ENCODE measurements at regions not wholly inside any gene's neighbourhood (a gene's known extent, or its start where the extent isn't known, plus 50 kb on each side); places are given as distances from the start of the nearest gene placed in this dataset.

GRCh38 chr12:24414480-24414879 lies 465.0 kb upstream of the SOX5 start:
- no peak for DNase-seq (ENCODE audit: low spot score)

- DNase-seq (ENCODE audit: low spot score), result no peak
These were observed 462.5 kb upstream of the SOX5 start for GRCh38 chr12:24411948-24412347.

DNA sequence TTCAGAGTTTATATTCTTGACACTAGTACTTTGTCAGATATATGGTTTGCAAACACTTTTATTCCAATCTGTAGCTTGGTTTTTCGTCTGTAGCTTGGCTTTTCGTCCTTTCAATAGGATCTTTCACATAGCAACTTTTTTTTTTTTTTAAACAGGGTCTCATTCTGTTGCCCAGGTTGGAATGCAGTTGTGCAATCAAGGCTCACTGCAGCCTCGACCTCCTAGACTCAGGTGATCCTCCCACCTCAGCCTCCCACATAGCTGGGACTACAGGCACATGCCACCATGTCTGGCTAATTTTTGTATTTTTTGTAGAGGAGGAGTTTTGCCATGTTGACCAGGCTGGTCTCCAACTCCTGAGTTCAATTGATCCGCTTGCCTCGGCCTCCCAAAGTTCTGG lies 460.4 kb upstream of the SOX5 start:
- DNase-seq (ENCODE audit: low spot score), result no peak

- DNase-seq (ENCODE audit: low spot score), result no peak
These were observed 458.8 kb upstream of the SOX5 start for GRCh38 chr12:24408305-24408704.

- no peak for DNase-seq (ENCODE audit: low spot score)
These were observed 458.4 kb upstream of the SOX5 start for GRCh38 chr12:24407884-24408283.

- no peak for DNase-seq (ENCODE audit: low spot score)
These were observed 454.8 kb upstream of the SOX5 start for GRCh38 chr12:24404086-24404815.

GRCh38 chr12:24400533-24400932 lies 451.1 kb upstream of the SOX5 start:
- DNase-seq (ENCODE audit: low spot score), result no peak

GRCh38 chr12:24398605-24399004 lies 449.1 kb upstream of the SOX5 start:
- DNase-seq (ENCODE audit: low spot score), result no peak

DNA sequence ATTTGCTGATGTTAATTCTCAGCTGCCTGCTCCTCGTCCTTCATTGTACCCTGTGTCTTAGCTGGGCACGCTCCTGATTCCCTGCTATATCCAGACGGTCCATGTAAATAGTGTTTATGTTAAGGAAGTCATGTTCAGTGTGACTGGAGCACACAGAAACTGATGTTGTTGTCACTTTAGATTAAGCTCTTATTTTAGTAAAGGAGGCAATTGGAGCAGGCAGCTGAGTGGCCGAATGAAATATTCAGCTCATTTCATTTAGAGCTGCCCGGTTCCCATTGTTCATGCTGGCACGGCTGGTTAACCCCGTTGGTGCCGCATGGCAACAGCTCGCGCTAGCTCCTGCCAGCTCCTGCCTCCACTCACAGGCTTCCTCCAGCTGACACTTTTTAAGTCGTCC lies 446.8 kb upstream of the SOX5 start:
- DNase-seq (ENCODE audit: low spot score), result no peak

DNA sequence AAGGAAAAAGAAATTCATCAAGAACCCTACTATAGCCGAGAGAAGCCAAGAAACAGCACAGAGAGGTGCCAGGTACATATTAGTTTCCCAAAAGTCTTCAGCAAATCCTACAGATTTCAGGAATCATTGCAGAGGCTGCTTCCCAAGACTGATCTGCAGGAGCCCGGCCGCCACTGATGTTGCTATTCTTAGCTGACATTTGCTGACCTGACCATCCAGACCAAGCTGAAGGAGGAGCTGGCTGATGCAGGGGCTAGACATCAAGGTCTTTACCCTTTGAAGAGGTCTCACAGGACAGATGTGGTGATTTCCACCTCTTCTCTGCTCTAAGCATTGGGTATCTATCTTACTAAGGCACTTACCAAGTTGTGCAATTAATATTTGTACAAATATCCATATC lies 444.8 kb upstream of the SOX5 start:
- no peak for DNase-seq (ENCODE audit: low spot score)

DNA sequence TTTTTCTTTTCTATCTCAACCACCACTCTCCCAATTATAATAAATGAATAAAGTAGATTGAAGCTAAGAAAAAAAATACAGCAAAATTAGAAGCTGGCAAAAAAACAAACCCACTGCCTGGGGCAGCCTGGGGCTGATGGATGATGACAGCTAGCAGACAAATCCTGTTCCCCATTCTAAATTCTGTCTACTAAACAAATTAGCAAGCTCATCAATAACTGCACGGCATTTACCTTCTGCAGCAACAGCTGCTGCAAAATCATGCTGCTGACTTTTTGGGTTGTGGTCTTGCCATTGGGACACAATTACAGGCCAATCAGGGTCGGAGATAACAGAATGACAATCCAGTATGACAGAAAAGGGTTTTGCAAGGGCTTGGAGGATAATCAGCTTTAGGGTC lies 443.6 kb upstream of the SOX5 start:
- no peak for DNase-seq (ENCODE audit: low spot score)

DNA sequence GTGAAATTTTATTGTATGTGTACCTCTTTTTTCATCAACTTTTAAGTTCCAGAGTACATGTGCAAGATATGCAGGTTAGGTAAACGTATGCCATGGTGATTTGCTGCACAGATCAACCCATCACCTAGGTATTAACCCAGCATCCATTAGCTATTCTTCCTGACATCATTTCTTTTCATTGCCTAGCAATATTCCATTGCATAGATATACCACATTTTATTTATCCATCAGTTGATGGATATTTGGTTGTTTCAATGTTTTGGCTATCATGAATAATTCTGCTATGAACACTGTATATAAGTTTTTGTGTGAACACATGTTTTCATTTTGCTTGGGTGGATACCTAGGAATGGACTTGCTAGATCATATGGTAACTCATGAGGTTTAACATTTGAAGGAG lies 439.9 kb upstream of the SOX5 start:
- DNase-seq (ENCODE audit: low spot score), result no peak

- no peak for DNase-seq (ENCODE audit: low spot score)
These were observed 437.9 kb upstream of the SOX5 start for GRCh38 chr12:24387381-24387780.

GRCh38 chr12:24386836-24387235 lies 437.4 kb upstream of the SOX5 start:
- no peak for DNase-seq (ENCODE audit: low spot score)

DNA sequence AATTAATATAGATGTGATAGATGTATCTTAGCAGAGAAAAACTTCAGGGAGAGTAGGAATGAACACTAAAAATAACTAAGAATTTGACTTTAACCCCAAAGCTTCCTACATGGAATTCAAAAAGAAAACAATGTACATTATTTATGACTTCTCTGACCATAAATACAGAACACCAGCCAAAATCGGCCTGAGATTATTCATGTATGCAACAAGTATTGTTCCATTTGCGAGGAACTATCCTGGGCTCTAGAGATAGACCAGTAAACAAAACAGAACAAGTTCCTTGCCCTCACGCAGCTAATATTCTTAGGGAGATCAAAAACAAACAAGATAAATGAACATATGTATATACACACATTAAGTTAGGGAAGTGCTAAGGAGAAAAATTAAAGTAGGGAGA lies 432.3 kb upstream of the SOX5 start:
- no peak for DNase-seq (ENCODE audit: low spot score)

- no peak for DNase-seq (ENCODE audit: low spot score)
These were observed 430.5 kb upstream of the SOX5 start for GRCh38 chr12:24379861-24380521.

DNA sequence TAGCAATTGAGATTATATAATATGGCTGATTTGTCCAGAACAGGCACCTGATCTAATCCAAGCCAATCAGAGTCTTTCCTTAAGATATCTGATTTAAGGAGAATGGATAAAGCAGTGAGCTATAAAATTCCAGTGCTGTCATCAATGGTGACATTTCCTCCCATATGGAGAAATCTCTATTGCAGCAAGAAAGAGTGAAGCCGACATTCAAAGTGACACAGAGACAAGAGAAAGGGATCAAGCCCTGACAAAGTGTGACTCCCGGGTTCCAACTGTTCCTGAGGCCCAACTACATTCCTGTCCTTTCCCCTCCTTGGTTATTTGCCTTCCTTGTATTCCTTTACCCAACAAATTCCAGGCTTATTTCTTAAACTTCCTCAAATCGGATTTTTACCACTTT lies 430.0 kb upstream of the SOX5 start:
- DNase-seq (ENCODE audit: low spot score), result no peak

DNA sequence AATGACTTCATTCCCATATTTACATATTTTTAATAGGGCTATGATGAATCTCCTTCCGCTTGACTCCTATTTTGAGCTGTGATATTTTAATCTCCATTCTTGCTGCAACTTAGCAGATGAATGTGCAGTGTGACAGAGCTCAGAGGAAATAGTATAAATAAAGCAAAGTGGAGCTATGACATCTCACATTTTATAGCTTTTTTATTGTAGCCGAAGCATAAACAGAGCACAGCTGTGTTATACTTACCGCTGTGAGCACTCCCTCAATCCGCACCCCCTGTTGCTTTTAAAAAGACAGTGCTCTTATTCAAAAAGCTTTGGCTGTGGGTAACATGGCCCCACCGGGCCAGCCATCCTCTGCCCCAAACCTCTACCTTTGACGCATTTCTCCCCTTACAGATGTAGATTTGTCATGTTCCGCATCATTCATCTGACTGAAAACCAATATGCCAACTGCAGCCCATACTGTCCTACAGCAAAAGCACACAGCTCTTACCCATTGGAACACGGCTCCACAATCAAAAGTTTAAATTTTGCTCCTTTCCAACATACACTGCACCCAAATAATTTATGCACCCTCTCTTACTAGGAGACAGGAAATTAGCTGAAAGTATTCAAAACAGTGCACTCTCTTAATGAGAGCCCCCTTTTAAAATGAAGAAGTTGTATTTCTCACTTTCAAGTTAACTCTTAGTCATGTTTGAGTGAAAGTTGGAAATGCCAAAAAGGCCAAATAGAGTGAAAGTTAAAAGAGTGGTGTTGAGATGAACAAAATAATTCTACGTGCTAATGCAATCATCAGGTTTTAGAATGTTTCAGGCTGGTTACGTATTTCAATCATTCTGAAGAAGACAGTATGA lies 429.3 kb upstream of the SOX5 start:
- no peak for DNase-seq (ENCODE audit: low spot score)

DNA sequence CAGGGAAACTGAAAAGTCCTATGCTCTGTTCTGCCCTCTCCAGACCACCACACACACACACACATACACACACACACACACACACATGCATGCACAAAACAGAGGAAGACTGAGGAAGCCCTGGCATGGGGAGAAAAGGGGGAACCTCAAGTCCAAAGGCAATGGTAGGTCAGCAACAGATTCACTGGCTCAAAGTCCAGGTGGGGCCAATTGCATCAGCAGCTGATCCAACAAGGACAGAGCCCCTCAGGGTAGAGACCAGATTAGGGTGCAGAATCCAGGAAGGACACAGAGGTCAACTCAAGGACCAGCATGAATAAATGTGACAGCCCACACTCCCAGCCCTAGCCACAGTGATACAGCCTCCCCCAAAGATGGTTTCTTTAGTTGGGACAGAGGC lies 425.0 kb upstream of the SOX5 start:
- DNase-seq (ENCODE audit: low spot score), result no peak

GRCh38 chr12:24373004-24373403 lies 423.5 kb upstream of the SOX5 start:
- no peak for DNase-seq (ENCODE audit: low spot score)

DNA sequence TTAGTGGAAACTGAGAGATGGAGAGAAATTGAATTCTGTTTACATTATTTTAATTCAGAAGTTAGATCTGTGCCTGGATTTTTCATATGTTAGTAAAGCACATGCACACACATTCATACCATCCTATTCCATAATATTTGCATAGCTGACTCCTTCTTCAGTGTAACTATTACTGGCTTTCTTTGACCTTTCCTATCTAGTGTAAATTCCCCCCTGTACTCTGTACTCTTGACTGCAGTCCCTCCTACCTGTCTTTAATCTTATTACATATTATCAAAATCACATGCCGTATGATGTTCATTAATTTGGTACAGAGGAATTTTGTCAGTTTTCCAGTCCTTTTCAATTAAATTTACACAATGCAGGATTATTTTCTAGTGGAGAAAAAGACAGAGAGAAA lies 417.0 kb upstream of the SOX5 start:
- no peak for DNase-seq (ENCODE audit: low spot score)

GRCh38 chr12:24364921-24365320 lies 415.5 kb upstream of the SOX5 start:
- no peak for DNase-seq (ENCODE audit: low spot score)

DNA sequence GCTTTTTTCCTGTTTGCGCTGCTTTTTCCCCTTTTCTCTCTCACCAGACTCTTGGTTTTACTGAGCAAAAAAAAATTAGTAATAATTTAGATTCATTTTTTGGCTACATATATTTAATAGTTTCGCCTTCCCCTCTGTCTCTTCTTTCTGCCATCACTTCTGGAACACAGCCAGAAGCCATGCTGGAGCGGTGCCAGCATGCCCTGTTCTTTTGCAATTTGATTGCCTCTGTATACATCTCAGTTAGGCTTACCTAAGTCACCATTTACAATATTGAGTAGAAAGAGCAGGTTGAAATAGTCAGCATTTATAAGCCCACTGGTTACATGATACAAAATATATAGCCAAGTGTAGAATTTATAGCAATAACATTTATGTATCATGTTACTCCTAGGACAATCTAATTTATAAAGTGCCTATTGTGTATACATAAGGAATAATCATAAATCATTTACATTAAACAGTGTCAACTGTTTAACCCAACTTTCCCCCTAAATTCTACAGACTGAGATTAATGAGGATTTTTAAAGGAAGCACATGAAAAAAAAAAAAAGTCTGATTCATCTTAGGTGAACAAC lies 413.8 kb upstream of the SOX5 start:
- no peak for DNase-seq (ENCODE audit: low spot score)

Data from activated CD4-positive, alpha-beta T cell treated with anti-CD3 and anti-CD28 coated beads, Interleukin-2, Interleukin-4, amounts not matched to agents 100 ng/mL and 50 ng/mL, durations not matched to agents 16 hours and 8 hours (primary cell).